Left ventricle myocardium inferior (tissue), 1 donor: ENCODE measurements at regions not wholly inside any gene's neighbourhood (a gene's known extent, or its start where the extent isn't known, plus 50 kb on each side); places are given as distances from the start of the nearest gene placed in this dataset.

Experiments
- DNase-seq: peaks from one replicate; pipeline ENCODE4 v3.0.0-alpha.2; 2020
- H3K27ac ChIP-seq: fragments of 200-600 bp; replicated peaks from 2 replicates; pipeline ENCODE4 v1.8.0; 2021
- H3K27me3 ChIP-seq: fragments of 200-600 bp; 2 replicates; pipeline ENCODE4 v1.8.0; 2021; ENCODE audit warnings: low read depth
- H3K36me3 ChIP-seq: fragments of 200-600 bp; 2 replicates; pipeline ENCODE4 v1.8.0; 2021
- H3K4me1 ChIP-seq: fragments of 200-600 bp; 2 replicates; pipeline ENCODE4 v1.8.0; 2021
- H3K4me3 ChIP-seq: fragments of 200-600 bp; 2 replicates; pipeline ENCODE4 v1.8.0; 2021; ENCODE audit warnings: mild to moderate bottlenecking, moderate library complexity
- H3K9me3 ChIP-seq: fragments of 200-600 bp; replicated peaks from 2 replicates; pipeline ENCODE4 v1.8.0; 2021
- intact Hi-C: fragments of 100-400 bp; cut with micrococcal nuclease; formaldehyde crosslinking; loops from one replicate; pipeline ENCODE4 v1.11.0; 2022
- TF ChIP-seq, protein P1 (sequence below): fragments of 200-600 bp; IDR thresholded peaks from 2 replicates; pipeline ENCODE4 v1.8.0; 2021; ENCODE audit warnings: antibody characterized with exemption, mild to moderate bottlenecking, borderline replicate concordance
- donor health status: DM: no; HTN: yes; CAD: no; lungs with severe emphysema.

DNA sequence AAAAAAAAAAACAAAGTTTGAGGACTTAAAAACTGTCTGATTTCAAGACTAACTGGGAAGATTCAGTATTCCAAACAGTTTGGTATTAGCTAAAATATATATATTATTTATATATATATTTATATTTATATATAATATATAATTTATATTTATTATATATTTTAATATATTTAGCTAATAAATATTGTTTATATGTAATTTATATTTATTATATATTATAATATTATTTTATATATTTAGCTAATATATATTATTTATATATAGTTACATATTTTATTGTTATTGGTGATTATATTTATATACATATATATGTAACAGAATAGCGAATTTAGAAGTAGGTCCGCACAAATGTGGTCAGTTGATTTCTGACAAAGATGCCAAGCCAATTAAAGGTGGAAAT lies 480.2 kb upstream of the C1orf87 start:
- Histone ChIP-seq H3K36me3 (no peaks in the 10 kb centered on the region), H3K27ac (no peak overlapping the region), H3K9me3 (no peaks in the 10 kb centered on the region), H3K4me3 (no peak overlapping the region), H3K27me3 (no peaks in the 10 kb centered on the region), H3K4me1 (no peaks in the 10 kb centered on the region)
- intact Hi-C loops, result no loop called here
- TF ChIP-seq, protein P1, sequence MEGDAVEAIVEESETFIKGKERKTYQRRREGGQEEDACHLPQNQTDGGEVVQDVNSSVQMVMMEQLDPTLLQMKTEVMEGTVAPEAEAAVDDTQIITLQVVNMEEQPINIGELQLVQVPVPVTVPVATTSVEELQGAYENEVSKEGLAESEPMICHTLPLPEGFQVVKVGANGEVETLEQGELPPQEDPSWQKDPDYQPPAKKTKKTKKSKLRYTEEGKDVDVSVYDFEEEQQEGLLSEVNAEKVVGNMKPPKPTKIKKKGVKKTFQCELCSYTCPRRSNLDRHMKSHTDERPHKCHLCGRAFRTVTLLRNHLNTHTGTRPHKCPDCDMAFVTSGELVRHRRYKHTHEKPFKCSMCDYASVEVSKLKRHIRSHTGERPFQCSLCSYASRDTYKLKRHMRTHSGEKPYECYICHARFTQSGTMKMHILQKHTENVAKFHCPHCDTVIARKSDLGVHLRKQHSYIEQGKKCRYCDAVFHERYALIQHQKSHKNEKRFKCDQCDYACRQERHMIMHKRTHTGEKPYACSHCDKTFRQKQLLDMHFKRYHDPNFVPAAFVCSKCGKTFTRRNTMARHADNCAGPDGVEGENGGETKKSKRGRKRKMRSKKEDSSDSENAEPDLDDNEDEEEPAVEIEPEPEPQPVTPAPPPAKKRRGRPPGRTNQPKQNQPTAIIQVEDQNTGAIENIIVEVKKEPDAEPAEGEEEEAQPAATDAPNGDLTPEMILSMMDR, result no peak
- DNase-seq, result no peak

DNA sequence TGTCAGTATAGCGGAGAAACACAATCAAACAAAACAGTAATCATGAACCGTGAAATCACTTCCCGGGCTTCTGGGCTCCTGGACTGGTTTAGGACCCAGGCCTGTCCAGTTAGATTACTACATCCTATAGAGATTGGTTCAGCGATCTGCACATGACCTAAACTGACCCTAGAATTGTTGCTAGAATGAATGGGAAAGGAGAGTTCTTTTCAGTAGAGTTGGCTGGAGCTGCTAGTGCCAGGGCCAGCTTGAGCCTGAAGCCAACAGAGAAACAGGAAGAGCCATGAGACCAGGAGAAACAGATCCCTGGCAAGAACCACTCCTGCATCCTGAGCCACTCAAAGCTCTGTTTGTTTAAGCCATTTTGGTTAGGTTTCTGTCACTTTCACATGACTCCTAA lies 474.3 kb upstream of the C1orf87 start:
- DNase-seq, result no peak
- Histone ChIP-seq H3K4me3 (no peak overlapping the region), H3K9me3 (no peaks in the 10 kb centered on the region), H3K27ac (no peak overlapping the region), H3K27me3 (no peaks in the 10 kb centered on the region), H3K36me3 (no peaks in the 10 kb centered on the region), H3K4me1 (no peaks in the 10 kb centered on the region)
- TF ChIP-seq, protein P1, result no peak
- intact Hi-C loops, result no loop called here

DNA sequence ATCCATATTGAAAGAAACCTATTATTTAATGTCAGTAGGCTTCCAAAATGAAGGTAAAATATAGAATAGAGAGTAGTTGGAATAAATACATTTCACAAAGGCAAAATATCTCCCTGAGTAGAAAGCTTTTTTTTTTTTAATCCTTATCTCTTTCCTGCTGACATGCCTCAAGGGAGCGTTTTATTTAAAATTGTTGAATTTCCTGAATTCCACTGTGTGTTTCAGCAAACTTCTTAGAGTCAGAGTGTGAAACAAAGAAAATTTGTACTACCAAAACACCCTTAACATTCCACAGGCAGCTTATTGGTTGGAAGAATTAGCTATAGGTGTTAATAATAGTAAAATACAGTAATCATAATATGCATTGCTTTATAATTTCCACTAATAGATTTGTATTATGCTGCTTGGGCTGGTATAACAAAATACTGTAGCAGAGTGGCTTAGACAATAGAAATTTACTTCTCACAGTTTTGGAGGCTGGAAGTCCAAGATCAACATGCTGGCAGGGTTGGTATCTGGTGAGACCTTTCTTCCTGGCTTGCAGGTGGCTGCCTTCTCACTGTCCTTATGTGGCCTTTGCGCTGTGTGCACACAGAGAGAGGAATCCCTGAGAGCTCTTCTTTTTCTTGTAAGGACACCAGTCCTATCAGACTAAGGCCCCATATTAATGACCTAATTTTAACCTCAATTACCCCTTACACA lies 468.4 kb upstream of the C1orf87 start:
- intact Hi-C loops, result no loop called here
- Histone ChIP-seq H3K27me3 (no peaks in the 10 kb centered on the region), H3K27ac (no peak overlapping the region), H3K9me3 (peaks cover 16% of the 10 kb centered on the region), H3K4me1 (peaks cover 14% of the 10 kb centered on the region), H3K4me3 (no peak overlapping the region), H3K36me3 (no peaks in the 10 kb centered on the region)
- DNase-seq, result no peak
- TF ChIP-seq, protein P1, result no peak

DNA sequence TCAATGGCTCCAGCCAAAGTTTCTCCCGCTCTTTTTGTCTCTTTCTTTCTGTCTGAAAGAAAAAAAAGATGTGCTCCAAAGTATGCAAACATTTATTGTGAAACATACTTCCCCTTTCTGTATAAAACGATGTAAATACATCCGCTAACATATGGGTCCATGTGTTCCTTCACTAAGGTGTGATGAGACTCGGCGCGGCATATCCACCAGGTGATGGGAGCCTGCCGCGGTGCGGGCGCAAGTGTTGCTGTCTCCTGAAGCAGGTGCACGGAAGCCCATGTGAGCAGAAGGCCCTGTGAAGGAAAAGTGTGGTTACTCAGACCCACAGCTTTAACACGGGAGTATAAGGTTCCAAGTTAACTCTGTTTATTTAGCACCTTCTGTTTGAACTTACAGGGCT lies 466.6 kb upstream of the C1orf87 start:
- TF ChIP-seq, protein P1, result no peak
- Histone ChIP-seq H3K27me3 (no peaks in the 10 kb centered on the region), H3K36me3 (no peaks in the 10 kb centered on the region), H3K9me3 (peaks cover 16% of the 10 kb centered on the region), H3K27ac (no peak overlapping the region), H3K4me1 (peaks cover 14% of the 10 kb centered on the region), H3K4me3 (no peak overlapping the region)
- intact Hi-C loops, result no loop called here
- DNase-seq, result no peak

DNA sequence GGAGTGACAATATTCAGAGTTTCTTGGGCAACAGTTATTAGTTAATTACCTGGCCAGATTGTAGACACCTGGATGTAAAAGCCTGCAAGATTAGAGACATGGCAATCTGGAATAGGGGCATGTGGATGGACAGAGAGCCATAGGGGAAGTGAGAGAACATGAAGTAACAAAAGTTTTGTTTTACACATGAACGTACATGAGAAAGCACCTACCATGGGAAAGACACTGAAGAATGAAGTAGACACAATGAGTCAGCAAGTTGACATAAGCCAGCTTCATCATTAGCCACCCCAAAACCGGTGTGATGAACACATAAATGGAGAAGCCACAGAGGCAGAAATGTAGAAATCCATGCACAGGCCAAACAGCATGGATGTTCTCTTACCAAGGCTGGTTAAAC lies 462.1 kb upstream of the C1orf87 start:
- TF ChIP-seq, protein P1, result no peak

More for the DNA sequence above, 462.1 kb upstream of the C1orf87 start:
- H3K4me1 ChIP-seq, result no peaks in the 10 kb centered on the region
- no peak overlapping the region for H3K4me3 ChIP-seq
- intact Hi-C loops, result no loop called here
- H3K27me3 ChIP-seq, result no peaks in the 10 kb centered on the region
- H3K36me3 ChIP-seq, result no peaks in the 10 kb centered on the region
- no peak overlapping the region for H3K27ac ChIP-seq
- no peak for DNase-seq
- peaks cover 16% of the 10 kb centered on the region for H3K9me3 ChIP-seq
